Choroid plexus epithelial cell (primary cell): ENCODE measurements at regions not wholly inside any gene's neighbourhood (a gene's known extent, or its start where the extent isn't known, plus 50 kb on each side); places are given as distances from the start of the nearest gene placed in this dataset.
A peak's percentile ranks its signal among the peaks of the same experiment; 100 is the strongest.

Source experiments
- DNase-seq: peaks from one replicate; pipeline ENCODE4 v3.0.0-alpha.2; 2010; ENCODE audit warnings: low read depth
- H3K4me3 ChIP-seq: 2 replicates; pipeline ENCODE4 v1.5.1; 2011; ENCODE audit warnings: low read depth, mild to moderate bottlenecking, control low read depth, low read length, moderate library complexity
- CTCF ChIP-seq: conservative IDR thresholded peaks from 2 replicates; pipeline ENCODE4 v1.5.1; 2011; ENCODE audit warnings: low read depth, mild to moderate bottlenecking, control low read depth, inconsistent platforms, low read length, moderate library complexity

DNA sequence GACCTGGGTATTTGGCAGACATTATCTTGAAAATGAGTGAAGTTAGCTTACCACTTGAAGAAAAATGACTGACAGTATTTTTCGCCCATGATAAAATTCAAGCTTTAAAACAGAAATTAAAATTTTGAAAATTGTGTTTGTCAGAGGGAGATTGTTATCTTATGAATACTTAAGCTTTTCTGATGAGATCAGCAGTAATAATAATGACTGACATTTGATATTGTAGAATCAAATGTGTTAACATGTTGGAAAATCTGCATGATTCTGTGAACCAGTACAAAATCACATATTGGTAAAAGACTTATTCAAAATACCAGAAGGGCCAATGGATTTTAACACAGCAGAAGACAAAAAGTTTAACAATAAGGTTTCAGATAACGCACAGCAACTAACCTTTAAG lies 94.0 kb downstream of the MSX2 start:
- no peak for TF ChIP-seq CTCF
- DNase-seq = no peak
- H3K4me3 ChIP-seq = no peak overlapping the region

DNA sequence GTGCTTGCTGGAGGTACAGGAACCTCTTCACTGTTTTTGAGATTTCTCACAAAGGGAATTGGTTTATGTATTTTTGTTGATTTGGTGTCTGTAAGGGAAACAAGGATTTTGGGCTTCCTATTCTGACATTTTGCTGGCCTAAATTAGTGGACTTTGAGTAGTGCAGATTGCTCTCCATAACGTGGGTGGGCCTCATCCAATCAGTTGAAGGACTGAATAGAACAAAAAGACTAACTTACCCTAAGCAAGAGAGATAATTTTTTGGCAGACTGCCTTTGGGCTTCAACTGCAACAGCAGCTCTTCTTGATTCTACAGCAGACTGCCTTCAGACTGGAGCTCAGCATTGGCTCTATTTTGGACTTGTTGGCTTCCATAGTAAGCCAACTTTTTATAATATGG lies 93.2 kb downstream of the MSX2 start:
- no peak for DNase-seq
- TF ChIP-seq CTCF = no peak
- H3K4me3 ChIP-seq = no peak overlapping the region

DNA sequence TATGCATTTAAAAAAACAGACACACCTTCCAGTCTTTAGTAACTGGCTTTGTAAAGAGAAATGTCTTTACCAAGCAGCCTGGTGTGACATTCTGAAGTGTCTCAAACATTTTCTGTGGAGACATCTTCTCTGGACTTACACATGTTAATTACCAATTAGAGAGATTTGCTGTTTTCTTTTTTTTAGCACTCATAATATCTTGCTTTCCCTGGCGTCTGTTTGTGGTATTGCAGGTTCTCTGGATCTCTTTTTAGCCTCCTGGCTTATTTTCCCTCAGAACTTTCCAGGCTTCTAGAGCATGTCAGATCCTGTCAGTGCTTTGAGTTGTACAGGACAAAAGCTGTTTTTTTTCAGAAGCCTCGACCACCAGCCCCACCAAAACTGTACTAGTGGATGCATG lies 92.5 kb downstream of the MSX2 start:
- peak; percentile 38 for TF ChIP-seq CTCF
- DNase-seq = no peak
- no peak overlapping the region for H3K4me3 ChIP-seq

DNA sequence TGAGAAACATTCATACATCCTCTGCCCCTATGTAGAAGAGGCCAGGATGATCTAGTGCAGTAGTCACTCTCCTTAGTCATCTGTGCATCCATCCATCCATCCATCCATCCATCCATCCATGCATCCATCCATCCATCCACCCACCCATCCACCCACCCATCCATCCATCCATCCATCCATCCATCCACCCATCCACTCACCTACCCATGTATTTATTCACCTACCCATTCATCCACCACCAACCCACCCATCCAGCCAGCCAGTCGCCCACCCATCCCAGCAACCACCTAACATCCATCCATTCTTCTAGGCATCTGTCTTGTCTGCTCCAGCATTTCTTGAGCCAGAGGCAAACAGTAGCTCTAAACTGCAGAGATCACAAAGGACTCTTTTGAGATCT lies 87.1 kb downstream of the MSX2 start:
- no peak overlapping the region for H3K4me3 ChIP-seq
- DNase-seq = no peak
- TF ChIP-seq CTCF = no peak

DNA sequence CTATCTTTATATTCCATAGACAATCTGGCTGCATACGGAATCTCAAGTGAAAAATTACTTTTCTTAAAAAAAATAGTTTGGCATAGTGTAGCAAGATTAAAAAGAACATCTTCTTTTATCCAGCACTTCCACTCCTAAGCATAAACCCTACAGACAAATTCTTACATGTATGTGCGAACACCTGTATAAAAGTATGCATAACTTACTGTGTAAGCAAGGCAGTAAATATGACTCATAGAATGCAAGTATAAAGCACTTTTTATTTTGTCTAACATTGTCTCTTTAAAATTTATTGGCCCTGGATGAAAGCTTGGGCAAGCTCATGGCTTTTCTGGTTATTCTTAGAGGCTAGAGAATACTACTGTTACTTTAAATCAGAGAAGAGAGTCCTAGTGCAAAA lies 86.4 kb downstream of the MSX2 start:
- DNase-seq = no peak
- H3K4me3 ChIP-seq = no peak overlapping the region
- no peak for TF ChIP-seq CTCF

- no peak overlapping the region for H3K4me3 ChIP-seq
- no peak for DNase-seq
- TF ChIP-seq CTCF = no peak
These were observed 83.1 kb downstream of the MSX2 start for GRCh38 chr5:174807471-174807870.

GRCh38 chr5:174806729-174807128 lies 82.3 kb downstream of the MSX2 start:
- no peak for DNase-seq
- no peak for TF ChIP-seq CTCF
- no peak overlapping the region for H3K4me3 ChIP-seq
